ENCODE measurements at regions not wholly inside any gene's neighbourhood (a gene's known extent, or its start where the extent isn't known, plus 50 kb on each side); places are given as distances from the start of the nearest gene placed in this dataset.

DNA sequence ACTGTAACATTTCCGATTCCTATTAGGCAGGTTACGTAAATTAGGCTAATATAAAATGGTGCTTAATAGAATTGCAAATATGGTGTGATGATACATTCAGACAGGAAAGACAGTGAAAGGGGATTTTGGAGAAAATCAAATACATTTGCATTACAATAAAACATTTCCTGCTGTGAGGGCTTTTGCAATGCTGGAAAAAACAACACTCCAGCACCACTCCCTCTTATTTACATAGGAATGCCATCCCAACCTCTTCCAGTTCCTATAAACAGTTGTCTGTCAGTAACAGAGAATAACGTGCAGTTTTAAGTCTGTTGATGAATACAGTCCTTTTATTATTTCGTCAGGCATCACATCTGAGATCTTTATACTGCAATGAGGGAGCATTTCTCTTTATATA, 298.8 kb upstream of the FANCL start:
- TF ChIP-seq SNAI2 (CRISPR knock-in tag; IDR thresholded peaks at IDR 0.05) (no peak), ARNTL (CRISPR knock-in tag; IDR thresholded peaks at IDR 0.05; ENCODE audit: borderline replicate concordance, low read depth) (no peak), ESRRG (CRISPR knock-in tag; IDR thresholded peaks at IDR 0.05) (no peak), PPARA (CRISPR knock-in tag; IDR thresholded peaks at IDR 0.05; ENCODE audit: borderline replicate concordance) (no peak), ISL1 (CRISPR knock-in tag; IDR thresholded peaks at IDR 0.05) (no peak), CSDC2 (CRISPR knock-in tag; IDR thresholded peaks at IDR 0.05) (no peak), ZFP3 (CRISPR knock-in tag; IDR thresholded peaks at IDR 0.05) (no peak), ZNF8 (CRISPR knock-in tag; IDR thresholded peaks at IDR 0.05) (no peak), TOX (CRISPR knock-in tag; IDR thresholded peaks at IDR 0.05; ENCODE audit: borderline replicate concordance) (no peak), GLIS3 (CRISPR knock-in tag; IDR thresholded peaks at IDR 0.05) (no peak), ZNF70 (CRISPR knock-in tag; IDR thresholded peaks at IDR 0.05) (no peak)
- TF ChIP-seq, protein P1, sequence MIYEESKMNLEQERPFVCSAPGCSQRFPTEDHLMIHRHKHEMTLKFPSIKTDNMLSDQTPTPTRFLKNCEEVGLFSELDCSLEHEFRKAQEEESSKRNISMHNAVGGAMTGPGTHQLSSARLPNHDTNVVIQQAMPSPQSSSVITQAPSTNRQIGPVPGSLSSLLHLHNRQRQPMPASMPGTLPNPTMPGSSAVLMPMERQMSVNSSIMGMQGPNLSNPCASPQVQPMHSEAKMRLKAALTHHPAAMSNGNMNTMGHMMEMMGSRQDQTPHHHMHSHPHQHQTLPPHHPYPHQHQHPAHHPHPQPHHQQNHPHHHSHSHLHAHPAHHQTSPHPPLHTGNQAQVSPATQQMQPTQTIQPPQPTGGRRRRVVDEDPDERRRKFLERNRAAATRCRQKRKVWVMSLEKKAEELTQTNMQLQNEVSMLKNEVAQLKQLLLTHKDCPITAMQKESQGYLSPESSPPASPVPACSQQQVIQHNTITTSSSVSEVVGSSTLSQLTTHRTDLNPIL (CRISPR knock-in tag; IDR thresholded peaks at IDR 0.05; ENCODE audit: low read depth): no peak
- TF ChIP-seq, protein P2, sequence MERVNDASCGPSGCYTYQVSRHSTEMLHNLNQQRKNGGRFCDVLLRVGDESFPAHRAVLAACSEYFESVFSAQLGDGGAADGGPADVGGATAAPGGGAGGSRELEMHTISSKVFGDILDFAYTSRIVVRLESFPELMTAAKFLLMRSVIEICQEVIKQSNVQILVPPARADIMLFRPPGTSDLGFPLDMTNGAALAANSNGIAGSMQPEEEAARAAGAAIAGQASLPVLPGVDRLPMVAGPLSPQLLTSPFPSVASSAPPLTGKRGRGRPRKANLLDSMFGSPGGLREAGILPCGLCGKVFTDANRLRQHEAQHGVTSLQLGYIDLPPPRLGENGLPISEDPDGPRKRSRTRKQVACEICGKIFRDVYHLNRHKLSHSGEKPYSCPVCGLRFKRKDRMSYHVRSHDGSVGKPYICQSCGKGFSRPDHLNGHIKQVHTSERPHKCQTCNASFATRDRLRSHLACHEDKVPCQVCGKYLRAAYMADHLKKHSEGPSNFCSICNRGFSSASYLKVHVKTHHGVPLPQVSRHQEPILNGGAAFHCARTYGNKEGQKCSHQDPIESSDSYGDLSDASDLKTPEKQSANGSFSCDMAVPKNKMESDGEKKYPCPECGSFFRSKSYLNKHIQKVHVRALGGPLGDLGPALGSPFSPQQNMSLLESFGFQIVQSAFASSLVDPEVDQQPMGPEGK (CRISPR knock-in tag; IDR thresholded peaks at IDR 0.05; ENCODE audit: borderline replicate concordance): no peak
- TF ChIP-seq, protein P3, sequence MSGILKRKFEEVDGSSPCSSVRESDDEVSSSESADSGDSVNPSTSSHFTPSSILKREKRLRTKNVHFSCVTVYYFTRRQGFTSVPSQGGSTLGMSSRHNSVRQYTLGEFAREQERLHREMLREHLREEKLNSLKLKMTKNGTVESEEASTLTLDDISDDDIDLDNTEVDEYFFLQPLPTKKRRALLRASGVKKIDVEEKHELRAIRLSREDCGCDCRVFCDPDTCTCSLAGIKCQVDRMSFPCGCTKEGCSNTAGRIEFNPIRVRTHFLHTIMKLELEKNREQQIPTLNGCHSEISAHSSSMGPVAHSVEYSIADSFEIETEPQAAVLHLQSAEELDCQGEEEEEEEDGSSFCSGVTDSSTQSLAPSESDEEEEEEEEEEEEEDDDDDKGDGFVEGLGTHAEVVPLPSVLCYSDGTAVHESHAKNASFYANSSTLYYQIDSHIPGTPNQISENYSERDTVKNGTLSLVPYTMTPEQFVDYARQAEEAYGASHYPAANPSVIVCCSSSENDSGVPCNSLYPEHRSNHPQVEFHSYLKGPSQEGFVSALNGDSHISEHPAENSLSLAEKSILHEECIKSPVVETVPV (CRISPR knock-in tag; IDR thresholded peaks at IDR 0.05): no peak
